ENCODE measurements at regions not wholly inside any gene's neighbourhood (a gene's known extent, or its start where the extent isn't known, plus 50 kb on each side); places are given as distances from the start of the nearest gene placed in this dataset.

DNA sequence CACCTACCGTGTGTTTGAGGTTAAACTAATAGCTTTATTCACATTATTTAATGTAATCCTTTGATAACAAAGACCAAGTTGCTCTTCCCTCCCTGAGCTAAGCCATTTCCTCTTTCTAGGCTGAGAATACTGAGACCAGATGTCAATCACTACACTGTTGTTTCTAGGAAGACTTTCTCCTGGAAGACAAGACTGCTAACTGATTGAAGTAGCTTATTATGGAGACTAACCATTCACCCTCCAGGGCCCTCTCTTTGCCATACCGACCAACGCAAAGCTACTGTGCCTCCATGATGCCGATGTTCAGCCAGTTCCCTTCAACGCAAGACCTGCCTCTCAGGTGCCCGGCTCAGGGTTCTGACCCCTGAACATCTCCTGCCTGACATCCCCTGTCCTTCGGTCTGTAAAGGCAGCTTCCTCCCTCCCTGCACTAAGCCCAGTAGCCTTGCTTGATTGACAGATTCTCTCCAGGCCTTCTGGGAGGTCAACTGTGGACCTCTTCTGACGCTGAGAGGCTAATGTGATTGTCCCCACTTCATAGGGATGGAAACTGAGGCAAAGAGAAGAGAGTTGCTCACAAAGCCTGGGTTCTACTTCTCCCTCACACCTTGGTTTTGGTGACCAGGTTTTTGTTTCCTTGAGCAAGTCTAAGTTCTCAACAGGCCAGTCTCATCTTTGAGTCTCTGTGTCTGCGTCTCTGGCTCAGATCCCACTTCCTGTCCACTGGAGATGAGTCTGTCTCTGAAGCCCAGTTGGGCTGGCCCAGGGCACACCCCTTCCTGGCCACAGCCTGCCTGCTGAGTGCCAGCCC lies 259.7 kb upstream of the IRX2 start:
- TF ChIP-seq, protein P1, sequence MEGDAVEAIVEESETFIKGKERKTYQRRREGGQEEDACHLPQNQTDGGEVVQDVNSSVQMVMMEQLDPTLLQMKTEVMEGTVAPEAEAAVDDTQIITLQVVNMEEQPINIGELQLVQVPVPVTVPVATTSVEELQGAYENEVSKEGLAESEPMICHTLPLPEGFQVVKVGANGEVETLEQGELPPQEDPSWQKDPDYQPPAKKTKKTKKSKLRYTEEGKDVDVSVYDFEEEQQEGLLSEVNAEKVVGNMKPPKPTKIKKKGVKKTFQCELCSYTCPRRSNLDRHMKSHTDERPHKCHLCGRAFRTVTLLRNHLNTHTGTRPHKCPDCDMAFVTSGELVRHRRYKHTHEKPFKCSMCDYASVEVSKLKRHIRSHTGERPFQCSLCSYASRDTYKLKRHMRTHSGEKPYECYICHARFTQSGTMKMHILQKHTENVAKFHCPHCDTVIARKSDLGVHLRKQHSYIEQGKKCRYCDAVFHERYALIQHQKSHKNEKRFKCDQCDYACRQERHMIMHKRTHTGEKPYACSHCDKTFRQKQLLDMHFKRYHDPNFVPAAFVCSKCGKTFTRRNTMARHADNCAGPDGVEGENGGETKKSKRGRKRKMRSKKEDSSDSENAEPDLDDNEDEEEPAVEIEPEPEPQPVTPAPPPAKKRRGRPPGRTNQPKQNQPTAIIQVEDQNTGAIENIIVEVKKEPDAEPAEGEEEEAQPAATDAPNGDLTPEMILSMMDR (IDR thresholded peaks at IDR 0.05): no peak
- TF ChIP-seq POLR2AphosphoS5 (IDR thresholded peaks at IDR 0.05): no peak

Data from transverse colon (tissue), 4 donors.